ENCODE measurements at regions not wholly inside any gene's neighbourhood (a gene's known extent, or its start where the extent isn't known, plus 50 kb on each side); places are given as distances from the start of the nearest gene placed in this dataset.

DNA sequence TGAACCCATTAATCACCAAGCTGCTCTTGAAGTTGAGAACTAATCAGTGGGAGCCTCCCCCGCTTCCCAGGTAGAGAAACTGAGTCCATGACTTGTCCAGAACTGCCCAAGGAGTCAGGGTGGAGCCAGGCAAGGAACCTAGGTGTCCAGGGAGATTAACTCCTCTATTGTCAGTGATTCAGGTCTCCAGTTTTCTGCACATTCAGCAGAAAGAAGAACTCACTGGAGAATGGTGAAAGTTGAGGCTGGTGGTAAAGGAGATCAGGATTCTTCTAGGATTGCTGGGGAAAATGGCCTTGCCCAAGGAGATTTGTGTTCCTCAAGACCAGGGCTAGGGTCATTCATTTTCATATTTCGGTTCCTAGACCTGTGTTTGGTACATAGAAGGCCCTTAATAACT lies 87.2 kb upstream of the CISTR start:
- DNase-seq (ENCODE audit: low spot score) = no peak

DNA sequence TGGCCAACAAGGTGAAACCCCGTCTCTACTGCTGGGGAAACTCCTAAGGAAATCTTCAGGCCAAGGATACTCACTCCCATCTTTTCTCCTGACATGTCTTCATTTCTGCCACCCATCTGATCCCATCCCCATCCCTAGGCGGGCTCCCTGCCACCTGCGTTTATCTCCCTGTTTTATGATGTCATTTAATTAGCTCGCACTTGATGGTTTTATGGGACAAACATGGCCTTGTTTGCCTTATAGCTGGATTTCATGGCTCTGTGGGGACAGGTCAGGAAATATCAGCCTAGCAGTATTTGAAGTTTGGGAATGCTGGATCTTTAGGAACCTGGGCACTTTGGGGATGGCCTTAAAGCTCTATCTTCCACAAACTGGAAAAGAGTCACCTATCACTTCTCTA lies 88.5 kb upstream of the CISTR start:
- no peak for DNase-seq (ENCODE audit: low spot score)

DNA sequence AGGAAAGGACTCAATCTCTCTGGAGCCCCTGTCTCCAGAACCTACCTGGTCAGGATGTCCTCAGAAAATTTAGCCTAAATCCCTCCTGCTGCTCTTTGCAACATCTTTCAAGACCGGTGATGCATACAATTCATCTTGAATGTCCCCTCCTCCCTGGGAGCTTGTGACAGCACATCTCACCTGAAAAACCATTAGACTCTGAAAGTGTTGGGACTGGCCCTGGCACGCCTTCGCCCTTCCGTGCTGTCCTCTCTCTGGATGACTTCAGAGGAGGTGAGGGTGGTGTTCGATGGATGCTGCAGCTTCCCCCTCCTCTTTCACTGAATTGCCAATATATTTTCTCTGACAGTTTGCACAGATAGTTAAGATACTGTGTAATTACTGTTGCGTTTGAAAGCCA lies 90.9 kb upstream of the CISTR start:
- DNase-seq (ENCODE audit: low spot score) = no peak

DNA sequence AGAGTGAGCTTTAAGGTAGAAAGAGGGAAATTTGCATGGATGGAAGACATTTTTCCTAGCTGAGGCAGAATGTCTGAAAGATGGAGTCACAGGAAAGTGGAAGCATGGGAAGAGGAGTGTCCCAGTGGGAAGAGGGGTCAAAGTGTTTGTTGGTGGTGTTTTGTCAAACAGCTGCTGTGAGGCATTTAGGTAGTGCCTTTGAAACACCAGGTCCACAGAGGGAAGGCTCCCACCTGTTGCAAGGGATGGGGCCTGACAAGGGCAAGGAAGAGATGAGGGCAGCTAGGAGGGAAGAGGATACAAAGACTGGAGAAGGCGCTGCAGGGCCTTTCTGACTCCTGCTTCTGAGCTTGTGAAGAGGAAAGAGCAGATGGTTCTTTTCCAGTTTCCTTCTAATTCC lies 91.8 kb upstream of the CISTR start:
- DNase-seq (ENCODE audit: low spot score) = no peak

DNA sequence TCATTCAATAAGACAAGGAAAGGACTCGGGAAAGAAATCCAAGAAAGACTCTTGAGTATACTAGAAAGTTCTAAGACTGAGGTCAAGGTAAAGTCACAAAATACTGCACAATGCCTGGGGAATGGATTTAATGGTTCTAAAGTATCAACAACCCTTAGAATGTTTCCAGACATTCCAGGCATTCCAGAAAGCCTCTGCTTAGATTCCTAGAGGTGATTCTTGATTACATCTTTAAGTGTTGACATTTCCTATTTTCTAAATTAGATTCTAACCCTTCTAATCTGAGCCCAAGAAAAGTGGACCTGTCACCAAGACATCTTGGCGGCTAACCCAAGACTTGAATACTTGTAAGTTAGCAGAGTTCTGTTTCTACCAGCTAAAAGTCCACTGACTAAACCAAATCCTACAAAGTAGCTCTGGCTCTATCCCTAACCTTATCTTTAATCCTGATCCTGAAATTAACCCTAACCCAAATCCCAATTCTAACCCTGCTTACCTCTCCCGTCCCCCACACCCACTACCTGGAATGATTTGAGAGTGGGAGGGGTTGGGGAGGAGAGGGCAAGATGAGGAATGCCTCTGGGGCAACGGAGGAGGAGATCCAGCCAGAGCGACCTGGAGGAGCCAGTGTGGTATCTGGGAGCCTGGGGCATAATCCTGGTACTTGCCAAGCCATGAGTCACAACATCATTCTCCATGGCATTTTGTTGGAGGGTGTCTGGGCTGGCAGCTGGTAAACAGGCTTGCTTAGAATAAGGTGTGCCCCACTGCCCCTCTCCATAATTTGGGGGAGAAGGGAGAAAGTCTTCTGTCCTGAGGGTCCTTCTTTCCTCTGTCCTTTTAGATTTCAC lies 93.4 kb upstream of the HOXC13 start:
- peak; percentile 67 for DNase-seq (ENCODE audit: low spot score)

DNA sequence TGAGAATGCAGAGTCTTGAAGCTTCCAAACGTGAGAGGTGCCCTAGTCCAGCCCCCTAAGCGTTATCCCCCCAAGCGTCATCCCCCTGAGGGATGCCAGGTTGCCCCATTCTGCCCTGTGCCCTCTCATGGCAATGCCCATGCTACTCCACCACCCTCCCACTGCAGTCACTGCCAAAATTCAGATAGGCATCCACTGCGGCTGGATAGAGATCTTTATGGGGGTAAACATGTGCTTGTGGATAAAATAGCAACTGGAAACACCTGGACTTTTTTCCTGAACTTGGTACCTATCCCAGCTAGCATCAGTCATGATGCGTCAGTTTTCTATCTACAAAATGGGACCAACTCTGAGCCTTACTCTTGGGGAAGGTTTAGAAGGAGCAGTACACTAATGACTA lies 92.7 kb upstream of the HOXC13 start:
- DNase-seq (ENCODE audit: low spot score) = no peak

DNA sequence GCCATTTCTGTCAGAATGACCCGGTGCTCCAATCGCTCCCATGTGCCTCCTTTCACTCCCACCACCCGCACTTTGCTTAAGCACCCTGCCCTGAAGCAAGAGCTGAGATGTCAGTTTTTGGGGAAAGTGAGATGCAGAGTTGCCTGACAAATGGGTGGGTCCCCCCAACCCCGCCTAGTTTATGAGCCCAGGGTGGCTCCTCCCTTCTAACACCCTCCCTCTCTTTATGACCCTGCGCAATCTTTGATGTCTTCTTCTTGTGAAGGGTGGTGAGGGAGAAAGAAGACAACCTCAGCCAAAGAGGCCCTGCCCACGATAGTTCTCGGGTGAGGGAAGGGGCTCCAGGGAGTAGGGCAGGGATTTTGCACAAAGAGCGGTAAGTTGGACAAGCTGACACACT lies 89.5 kb upstream of the HOXC13 start:
- DNase-seq (ENCODE audit: low spot score) = no peak

DNA sequence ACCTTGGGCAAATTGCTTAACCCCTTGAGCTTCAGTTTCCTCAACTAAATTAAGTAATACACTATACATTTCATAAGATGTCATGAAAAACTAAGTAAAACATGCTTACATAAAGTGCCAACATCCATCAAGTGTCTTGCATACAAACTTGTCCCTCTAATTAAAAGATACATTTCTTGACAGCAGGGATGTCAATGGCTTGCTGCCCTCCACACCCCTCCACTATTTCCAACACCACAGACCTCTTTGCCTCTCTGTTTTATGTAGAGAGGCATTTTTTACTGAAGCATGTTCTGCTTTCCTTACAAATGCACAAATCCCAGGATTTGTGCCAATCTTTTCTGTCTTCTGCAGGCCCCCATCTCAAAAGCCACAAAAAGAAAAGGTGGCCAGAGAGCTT lies 89.0 kb upstream of the HOXC13 start:
- DNase-seq (ENCODE audit: low spot score) = no peak

DNA sequence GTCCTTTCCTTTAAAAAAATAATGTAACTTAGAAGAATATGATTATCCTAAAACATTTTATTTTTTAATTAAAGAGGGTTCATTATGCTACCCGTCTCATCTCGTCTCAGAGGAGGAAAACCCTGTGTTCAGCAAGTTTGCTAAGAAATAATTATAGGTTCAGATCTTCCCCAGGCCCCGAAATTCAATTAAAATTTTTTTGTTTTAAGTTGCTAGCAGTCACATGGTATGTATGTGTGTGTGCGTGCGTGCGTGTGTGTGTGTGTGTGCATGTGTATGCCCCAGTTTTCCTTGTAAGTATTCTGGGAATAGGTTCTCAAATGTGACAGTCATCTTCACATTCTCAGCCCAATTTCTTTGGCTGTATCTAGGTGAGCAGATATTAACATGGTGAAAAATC lies 86.6 kb upstream of the HOXC13 start:
- DNase-seq (ENCODE audit: low spot score) = no peak

DNA sequence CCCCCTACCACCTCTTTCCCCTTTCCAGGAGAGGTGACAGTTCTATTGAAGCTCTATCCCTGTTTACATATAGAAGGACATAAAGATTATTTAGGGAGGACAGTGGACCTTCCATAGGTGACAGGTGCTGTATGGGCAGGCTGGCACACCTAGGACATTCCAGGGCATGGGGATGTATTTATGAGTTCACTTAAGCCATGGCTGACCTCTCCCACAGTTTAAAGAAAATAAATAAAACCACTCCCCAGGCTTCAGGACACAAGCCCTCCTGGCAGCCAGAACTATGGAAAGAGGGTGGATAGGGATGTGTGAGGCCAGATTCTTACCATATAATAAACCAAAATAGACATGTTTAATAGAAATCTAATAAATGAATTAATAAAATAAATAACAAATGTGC lies 85.6 kb upstream of the HOXC13 start:
- peak; percentile 38 for DNase-seq (ENCODE audit: low spot score)

DNA sequence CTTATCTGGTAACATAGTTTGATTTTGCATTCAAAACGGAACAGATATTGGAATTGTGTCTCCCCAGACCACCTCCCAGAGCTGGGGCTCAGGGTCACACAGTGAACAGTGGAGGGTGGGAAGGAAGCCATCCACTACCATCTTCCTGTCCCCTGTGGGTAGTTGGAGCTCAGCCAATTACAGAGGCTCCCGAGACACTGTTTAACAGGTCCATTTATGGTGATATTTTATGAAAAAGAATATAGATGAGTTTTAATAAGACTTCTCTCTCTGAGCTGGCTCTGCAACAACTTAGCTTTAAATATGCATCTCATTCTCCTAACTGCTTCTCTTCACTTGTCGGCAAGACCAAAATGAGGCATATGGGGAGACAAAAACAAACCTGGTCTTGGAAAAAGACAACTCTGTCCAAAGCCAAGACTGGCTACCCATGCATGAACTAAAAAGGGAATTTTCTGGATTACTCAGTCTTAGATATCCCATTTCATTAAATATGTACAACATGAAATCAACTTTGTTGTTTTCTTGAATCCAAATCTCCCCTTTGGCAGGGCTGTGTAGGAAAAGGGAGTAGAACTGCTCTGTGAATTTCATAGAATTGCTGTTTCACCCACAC lies 83.8 kb upstream of the HOXC13 start:
- no peak for DNase-seq (ENCODE audit: low spot score)

DNA sequence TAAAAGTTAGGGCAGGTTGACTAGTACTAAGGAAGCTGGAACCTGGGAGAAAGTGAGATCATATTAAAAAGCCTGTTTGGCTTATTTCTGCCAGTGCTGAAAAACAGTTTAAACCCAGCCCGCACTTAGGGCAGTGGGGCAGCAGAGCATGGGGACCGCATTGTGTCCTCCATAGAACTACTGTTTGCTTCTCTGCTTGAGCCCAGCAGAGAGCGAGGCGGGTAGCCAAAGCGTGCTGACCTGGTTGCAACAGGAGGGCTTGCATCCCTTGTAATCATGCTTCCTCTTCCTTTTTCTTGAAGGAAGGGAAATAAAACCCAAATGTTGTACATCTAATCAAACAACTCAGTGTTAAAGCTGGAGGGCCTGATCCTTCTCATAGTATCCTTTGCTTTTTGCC lies 82.5 kb upstream of the HOXC13 start:
- DNase-seq (ENCODE audit: low spot score) = no peak

DNA sequence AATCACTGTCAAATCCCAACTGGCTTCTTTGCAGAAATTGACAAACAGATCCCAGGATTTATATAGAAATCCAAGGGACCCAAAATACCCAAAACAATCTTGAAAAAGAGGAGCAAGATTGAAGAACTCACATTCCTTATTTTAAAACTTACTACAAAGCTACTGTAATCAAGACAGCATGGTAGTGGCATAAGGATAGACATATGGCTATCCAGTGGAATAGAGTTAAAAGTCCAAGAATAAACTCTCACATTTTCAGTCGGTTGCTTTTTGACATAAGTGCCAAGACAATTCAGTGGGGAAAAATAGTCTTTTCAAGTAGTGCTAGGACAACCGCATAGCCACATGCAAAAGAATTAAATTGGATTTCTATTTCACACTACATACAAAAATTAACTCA lies 81.0 kb upstream of the HOXC13 start:
- DNase-seq (ENCODE audit: low spot score) = no peak

DNA sequence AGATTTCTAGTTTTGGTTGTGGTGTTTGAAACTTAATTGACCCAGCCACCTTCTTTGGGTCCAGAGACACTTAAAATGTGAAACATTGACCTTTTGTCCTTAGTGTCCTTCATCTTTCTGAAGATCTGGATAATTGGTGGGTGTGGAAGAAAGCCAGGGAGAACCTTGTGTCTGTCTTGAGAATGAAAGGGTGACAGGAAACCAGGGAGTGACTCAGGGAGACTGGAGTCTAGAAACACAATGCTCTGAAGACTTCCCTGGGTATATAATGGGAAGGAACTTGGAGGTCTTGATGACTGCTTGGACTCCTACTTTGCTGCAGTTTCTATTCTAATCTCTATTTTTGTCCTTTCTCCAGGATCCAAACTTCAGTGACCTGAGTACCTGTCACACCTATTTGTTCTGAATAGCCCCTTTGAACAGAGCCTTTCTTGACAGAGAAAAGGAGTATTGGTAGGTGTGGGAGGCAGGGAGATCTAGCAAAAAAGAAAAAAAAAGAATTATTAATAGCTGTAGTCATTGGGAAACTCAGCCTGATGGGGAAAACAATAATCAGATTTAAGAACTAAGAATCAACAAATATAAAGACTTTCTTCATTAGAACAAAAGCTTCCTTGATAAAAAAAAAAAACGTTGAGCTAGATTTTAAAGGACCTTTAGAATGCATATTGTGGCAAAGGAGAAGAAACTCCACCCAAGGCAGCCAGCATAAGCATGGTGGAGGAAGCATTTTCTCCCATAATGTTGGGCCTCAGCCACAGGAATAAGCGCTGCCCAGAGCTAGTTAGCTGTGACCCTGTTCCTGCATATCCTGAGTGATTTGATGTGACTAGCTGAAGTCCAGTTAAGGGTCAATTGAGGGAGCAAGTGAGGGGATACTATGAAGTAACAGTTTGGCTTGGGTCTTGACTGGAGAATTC lies 77.9 kb upstream of the HOXC13 start:
- no peak for DNase-seq (ENCODE audit: low spot score)

DNA sequence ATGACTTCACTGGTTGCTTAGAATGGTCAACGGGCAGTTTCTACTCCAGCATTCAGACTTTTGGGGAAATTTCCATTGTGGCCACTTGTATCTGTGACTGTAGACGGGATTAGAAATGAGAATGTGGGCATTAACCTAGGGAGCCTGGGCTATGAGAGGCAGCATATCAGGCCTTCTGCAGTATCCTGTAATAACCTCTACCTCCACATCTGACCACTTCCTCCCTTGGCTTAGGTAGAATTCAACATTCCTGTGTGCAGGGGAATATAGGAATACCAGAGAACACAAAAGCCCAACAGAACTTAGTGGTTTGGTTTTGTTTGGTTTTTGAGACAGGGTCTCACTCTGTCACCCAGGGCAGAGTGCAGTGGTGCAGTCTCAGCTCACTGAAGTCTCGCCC lies 76.4 kb upstream of the HOXC13 start:
- no peak for DNase-seq (ENCODE audit: low spot score)

DNA sequence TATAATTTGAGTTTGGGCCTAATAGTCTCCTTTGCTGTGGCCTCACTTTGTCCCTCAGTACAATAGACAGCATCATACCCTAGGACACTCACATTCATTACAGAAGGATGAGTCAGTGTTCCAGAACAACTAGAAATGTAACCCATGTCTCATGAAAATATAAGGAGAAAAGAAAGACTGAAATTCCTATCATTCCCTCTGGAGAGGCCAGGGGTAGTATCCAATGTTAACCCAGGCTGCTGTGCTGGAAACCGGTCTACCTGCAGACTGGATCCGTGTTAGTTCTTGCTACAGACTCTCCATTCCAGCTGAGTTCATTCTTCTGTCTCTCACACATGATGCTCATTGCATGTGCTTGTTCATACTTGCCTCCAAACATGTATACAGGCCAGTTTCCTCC lies 75.8 kb upstream of the HOXC13 start:
- no peak for DNase-seq (ENCODE audit: low spot score)

DNA sequence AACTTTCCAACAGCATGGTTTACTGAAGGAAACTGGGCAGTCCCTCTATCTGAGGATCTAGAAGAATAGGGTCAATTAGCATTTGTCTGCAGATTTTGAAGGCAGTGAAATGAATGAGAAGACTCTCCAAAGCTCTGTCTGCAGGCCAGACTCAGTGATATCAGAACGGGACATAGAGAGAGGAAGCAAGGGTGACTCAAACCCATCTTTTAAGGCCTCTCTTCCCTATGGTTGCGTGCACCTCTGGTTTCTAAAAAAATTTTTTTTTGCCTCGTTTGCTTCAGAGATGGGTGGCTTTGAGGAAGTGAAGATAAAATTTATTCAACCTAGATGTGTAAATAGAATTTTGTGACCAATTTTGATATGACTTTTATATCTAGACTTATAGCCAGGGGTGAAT lies 71.9 kb upstream of the HOXC13 start:
- no peak for DNase-seq (ENCODE audit: low spot score)

DNA sequence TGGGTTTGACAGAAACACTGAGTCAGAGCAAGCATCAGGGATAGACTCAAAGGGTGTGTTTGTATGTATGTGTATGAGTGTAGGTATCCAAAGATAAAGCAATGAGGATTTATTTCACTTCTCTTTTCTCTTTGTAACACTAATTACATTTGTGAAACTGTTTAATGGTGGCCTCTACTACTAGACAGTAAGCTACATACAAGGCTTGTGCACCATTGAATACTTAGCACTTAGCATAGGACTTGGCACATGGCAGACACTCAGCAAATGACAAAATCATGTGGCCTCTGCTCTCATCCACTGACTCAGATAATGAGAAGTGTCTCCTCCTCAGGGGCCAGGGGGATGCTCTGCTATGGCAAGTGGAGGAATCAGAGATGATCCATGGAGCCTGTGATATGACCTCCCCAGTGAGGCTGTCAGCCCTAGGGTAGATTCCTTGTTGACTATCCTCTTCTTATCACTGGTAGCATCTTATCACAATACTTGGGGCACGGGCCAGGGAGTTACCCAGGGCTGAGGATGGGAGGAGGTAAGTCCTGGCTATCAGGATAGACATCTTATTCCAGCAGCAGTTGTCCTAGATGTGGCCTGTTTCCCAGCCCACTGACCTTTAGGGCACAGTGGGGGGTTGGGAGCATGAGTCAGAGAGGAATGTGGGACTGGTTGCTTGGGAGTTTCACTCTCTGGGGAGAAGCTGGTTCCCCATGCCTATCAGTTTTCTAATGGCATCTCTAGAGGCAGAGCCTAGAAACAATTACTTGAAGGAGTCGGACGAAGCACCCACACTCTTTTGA lies 71.2 kb upstream of the HOXC13 start:
- DNase-seq (ENCODE audit: low spot score) = peak; percentile 94

DNA sequence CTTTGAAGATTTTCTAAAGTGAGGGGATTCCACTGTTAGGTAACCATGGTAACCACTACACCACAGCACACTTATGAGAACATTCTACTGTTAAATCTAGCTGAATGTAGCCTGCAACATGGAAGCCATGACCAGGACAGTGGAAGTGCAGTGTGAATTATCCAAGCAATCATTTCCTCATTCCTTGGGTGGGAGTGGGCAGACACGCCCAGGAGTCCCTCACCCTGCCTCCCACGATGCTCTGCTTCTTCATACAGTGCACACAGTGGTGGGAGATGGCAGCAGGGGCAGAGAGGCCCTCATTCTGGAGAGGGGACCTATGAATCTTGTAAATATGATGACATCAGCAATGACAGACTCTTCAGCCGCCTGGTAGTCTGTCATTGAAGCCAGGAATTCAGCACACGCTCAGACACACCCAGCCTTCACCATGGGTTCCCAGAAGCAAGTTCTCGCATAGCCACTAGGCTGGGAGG lies 70.1 kb upstream of the HOXC13 start:
- DNase-seq (ENCODE audit: low spot score) = peak; percentile 93

DNA sequence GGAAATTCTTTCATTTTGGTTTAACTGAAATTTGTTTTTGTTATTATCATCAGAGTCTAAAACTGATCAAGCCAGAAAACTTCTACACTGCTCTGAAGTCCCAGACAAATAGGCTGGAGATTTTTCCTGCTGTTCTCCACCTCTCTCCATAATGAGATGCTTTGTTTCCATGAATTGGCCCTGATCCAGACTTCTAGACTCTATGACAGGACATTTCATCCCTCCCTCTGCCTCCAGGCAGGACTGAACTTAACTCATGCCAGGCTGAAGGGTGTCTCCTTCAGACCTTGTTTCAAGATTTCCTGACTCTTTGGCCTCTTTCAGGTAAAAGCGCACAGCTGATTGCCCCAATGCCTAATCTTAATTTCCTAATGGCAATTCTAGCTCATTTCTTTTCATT lies 69.1 kb upstream of the HOXC13 start:
- DNase-seq (ENCODE audit: low spot score) = peak; percentile 80

DNA sequence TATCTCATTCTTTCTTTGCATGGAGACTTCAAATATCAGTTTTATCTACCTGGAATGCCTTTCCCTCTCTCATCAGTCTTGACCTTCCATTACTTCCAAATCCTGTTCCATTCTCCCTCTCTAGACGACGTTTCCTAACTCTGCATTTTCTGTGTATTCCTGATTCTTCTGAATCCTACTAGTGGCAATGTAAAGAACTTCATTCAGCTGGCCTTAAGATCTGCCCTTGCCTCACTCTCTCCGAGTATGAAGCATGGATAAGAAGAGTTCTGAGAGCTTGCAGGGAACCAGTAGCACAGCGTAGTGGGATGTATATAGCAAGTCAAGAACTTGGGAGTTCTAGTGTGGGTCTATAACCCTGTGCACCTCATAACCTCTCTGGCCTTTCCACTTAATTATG lies 68.5 kb upstream of the HOXC13 start:
- DNase-seq (ENCODE audit: low spot score) = no peak

DNA sequence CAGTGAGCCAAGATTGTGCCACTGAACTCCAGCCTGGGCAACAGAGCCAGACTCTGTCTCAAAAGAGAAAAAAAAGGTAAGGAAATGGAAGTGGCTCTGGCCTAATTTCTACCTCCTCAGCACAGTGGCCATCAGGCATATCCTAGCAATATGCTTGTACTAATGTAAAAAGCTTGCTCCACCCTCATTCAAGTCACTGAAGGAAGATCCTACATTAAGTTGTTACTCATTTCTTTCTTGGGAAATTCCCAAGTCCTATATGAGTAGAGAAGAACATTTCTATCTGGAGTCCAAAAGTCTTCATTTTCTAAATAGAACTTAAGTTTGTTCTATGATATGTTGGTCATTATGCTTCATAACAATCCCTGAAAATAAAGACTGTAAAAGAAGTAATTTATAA lies 67.3 kb upstream of the HOXC13 start:
- DNase-seq (ENCODE audit: low spot score) = no peak

Measured in LoVo (cell line).